GM19467 (cell line): ENCODE measurements at regions not wholly inside any gene's neighbourhood (a gene's known extent, or its start where the extent isn't known, plus 50 kb on each side); places are given as distances from the start of the nearest gene placed in this dataset.

Experiments used
- ATAC-seq: cut with Tn5 transposase; IDR thresholded peaks from one replicate; pipeline ENCODE4 v1.9.1; 2021; ENCODE audit warnings: mild to moderate bottlenecking, moderate library complexity; ENCODE audit not compliant: unreplicated experiment

- ATAC-seq = no peak
Observed at GRCh38 chr2:216808805-216809425, 50.9 kb downstream of the TNP1 start.

GRCh38 chr2:216807857-216808272 is 52.0 kb downstream of the TNP1 start:
- no peak for ATAC-seq

- ATAC-seq = no peak
Observed at GRCh38 chr2:216804357-216805350, 55.2 kb downstream of the TNP1 start.

GRCh38 chr2:216803791-216804190 is 56.1 kb downstream of the TNP1 start:
- no peak for ATAC-seq

GRCh38 chr2:216802516-216803215 is 57.2 kb downstream of the TNP1 start:
- no peak for ATAC-seq

GRCh38 chr2:216800836-216801235 is 59.0 kb downstream of the TNP1 start:
- no peak for ATAC-seq

- ATAC-seq = no peak
Observed at GRCh38 chr2:216799873-216800431, 59.9 kb downstream of the TNP1 start.

GRCh38 chr2:216796115-216796840 is 63.6 kb downstream of the TNP1 start:
- no peak for ATAC-seq

GRCh38 chr2:216793386-216793785 is 66.5 kb downstream of the TNP1 start:
- no peak for ATAC-seq

GRCh38 chr2:216792222-216793021 is 67.4 kb downstream of the TNP1 start:
- ATAC-seq = no peak

GRCh38 chr2:216791303-216791702 is 68.6 kb downstream of the TNP1 start:
- ATAC-seq = no peak

- ATAC-seq = no peak
Observed at GRCh38 chr2:216789081-216789480, 70.8 kb downstream of the TNP1 start.

GRCh38 chr2:216787851-216788540 is 71.9 kb downstream of the TNP1 start:
- no peak for ATAC-seq

GRCh38 chr2:216786676-216787075 is 73.2 kb downstream of the TNP1 start:
- no peak for ATAC-seq

GRCh38 chr2:216784456-216784855 is 75.4 kb downstream of the TNP1 start:
- ATAC-seq = no peak

- ATAC-seq = no peak
Observed at GRCh38 chr2:216781709-216782108, 78.2 kb downstream of the TNP1 start.

- no peak for ATAC-seq
Observed at GRCh38 chr2:216780843-216781242, 79.0 kb downstream of the TNP1 start.

- ATAC-seq = peak; percentile 98
Observed at GRCh38 chr2:216777637-216778273, 82.1 kb downstream of the TNP1 start.
